ENCODE measurements at regions not wholly inside any gene's neighbourhood (a gene's known extent, or its start where the extent isn't known, plus 50 kb on each side); places are given as distances from the start of the nearest gene placed in this dataset.
"Not testable (repeated sequence)": the region's sequence is repeated elsewhere in the genome, so short reads cannot be mapped to it uniquely, and the experiment has no call there.

- no peak for DNase-seq
These were observed 85.6 kb upstream of the DCC start for GRCh38 chr18:52254367-52254766.

DNA sequence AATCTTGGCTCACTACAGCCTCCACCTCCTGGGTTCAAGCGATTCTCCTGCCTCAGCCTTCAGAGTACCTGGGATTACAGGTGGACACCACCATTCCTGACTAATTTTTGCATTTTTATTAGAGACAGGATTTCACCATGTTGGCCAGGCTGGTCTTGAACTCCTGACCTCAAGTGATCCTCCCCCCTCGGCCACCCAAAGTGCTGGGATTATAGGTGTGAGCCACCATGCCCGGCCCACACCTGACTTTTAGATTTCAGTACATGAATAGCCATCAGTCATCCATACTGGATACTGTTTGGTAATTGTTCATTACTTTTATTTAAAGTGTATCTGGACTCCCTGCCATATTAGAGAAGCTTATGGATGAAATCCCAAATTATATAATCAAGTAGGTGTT lies 82.6 kb upstream of the DCC start:
- DNase-seq, result not testable (repeated sequence)

- DNase-seq, result no peak
These were observed 64.2 kb upstream of the DCC start for GRCh38 chr18:52275817-52276216.

DNA sequence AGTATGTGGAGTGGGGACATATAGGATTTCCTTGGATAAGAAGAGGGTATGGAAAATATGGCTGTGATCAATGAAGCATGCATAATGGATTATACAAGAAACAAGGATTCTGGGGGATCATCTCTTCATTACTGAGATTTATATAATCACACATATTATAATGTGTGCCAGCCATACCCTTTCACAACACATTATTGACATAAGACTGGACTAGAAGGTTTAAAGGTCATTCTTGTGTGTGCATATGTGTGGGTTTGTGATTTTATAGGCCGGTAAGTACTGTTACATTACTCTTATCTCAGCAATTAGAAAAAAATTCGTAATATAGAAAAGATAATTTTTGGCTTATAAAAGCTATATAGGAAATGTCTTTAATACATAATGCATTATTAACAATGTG lies 62.2 kb upstream of the DCC start:
- no peak for DNase-seq

- DNase-seq, result no peak
These were observed 61.8 kb upstream of the DCC start for GRCh38 chr18:52278191-52278590.

- DNase-seq, result no peak
These were observed 59.3 kb upstream of the DCC start for GRCh38 chr18:52280702-52281101.

DNA sequence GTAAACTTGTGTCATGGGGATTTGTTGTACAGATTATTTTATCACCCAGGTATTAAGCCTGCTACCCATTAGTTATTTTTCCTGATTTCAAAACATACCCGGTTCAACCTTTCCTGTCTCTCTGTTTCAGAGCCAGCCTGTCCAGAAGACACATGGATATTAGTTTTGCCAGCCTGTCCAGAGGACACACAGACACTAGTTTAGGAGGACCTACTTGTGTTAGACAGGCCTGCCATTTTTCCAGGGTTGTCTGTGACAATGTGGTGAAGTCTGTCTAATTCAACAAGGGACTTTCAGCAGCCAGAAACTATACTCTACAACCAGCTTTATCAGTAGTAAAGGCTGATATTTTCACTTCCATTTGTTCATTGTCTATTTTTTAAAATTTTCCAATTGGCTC lies 56.1 kb upstream of the DCC start:
- no peak for DNase-seq

GRCh38 chr18:52286675-52287074 lies 53.3 kb upstream of the DCC start:
- DNase-seq, result no peak

DNA sequence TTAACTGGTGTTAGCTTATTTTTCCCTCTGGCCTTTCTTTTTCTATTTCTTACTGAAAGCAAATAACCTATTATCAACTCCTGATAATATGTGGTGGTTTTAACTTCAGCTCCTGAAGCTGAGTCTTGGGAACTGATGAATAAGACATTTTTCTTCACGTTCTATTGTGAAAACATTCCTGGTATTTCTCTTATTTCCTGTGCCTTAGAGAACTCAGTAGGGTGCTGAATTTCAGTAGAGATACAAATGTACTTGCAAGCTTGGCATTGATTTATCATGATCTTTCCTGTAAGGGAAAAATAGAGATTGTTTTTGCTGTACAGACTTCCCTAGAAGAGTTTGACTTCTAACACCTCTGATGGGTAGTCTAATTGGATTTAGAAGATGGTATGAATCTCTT lies 52.8 kb upstream of the DCC start:
- no peak for DNase-seq

- DNase-seq, result no peak
These were observed 51.5 kb upstream of the DCC start for GRCh38 chr18:52288403-52289004.

- DNase-seq, result no peak
These were observed 50.6 kb upstream of the DCC start for GRCh38 chr18:52289392-52289791.

All from NCI-H1436 treated with DMSO at 0.1 percent for 48 hours (cell line).